ENCODE measurements at regions not wholly inside any gene's neighbourhood (a gene's known extent, or its start where the extent isn't known, plus 50 kb on each side); places are given as distances from the start of the nearest gene placed in this dataset.

DNA sequence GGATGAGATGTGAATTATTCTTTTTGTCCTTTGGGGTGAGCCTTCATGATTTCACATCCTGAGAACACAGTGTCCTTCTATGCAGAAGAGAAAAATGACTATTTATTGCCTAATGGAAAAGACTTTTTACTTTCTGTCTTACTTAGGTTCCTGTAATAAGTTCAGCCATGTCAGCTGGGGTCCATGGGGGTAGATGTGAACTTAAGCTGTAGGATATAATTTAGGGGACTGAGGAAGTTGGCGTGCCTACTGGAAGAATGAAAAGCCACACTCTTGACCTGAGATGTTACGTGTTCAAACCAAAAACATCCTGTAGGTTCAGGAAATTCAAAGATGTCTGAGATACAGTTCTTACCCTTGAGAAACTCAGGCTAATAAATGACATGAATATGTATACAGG lies 660.5 kb downstream of the TOX3 start:
- no peak for DNase-seq (ENCODE audit: insufficient read length)
- FAIRE-seq: no peak
- TF ChIP-seq POLR2AphosphoS5 (IDR thresholded peaks at IDR 0.05; ENCODE audit: low read depth, low read length) (no peak), POLR2A (IDR thresholded peaks at IDR 0.05; ENCODE audit: low read depth, low read length) (no peak), TAF1 (IDR thresholded peaks at IDR 0.05; ENCODE audit: borderline replicate concordance, low read depth, low read length) (no peak)

DNA sequence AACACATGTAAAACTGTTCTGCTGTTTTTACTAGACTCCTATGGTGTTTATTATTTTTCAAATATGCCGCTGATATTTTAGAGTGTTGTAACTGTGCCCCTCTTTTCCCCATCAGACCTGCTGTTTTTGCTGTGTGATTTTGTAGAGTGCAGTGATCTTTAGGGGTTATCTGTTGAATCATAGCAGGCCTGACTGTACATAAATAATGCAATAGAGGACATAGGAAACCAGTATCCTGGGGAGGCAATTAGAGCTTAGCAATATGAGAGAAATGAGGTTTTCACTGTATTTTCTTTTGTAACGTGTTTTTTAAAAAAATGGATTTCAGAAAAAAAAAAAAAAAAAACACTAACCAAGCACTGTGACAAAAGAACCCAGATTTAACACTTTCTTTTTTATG lies 662.2 kb downstream of the TOX3 start:
- TF ChIP-seq POLR2AphosphoS5 (IDR thresholded peaks at IDR 0.05; ENCODE audit: low read depth, low read length) (no peak), TAF1 (IDR thresholded peaks at IDR 0.05; ENCODE audit: borderline replicate concordance, low read depth, low read length) (no peak), POLR2A (IDR thresholded peaks at IDR 0.05; ENCODE audit: low read depth, low read length) (no peak)
- DNase-seq (ENCODE audit: insufficient read length) (no peak), FAIRE-seq (no peak)

DNA sequence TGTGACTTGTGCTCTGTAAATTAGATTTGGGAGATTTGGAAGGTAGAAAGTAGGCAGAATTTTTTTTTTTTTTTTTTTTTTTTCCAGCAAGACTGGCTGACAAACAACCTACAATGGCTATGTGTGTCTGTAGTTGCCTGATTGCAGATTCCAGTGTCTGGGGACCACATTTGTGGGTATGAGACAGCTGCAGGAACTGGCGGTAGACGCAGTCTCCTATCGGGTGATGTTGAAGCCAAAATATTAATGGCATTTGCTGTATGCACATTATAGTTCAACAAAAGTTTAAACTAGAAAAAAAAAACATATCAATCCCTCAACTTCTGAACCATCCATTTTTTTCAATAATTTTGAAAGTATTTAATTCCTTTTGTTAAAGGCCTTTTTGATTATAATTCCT lies 665.2 kb downstream of the TOX3 start:
- FAIRE-seq (no peak), DNase-seq (ENCODE audit: insufficient read length) (no peak)
- no peak for TF ChIP-seq POLR2A (IDR thresholded peaks at IDR 0.05; ENCODE audit: low read depth, low read length)
- TF ChIP-seq POLR2AphosphoS5 (IDR thresholded peaks at IDR 0.05; ENCODE audit: low read depth, low read length): no peak
- no peak for TF ChIP-seq TAF1 (IDR thresholded peaks at IDR 0.05; ENCODE audit: borderline replicate concordance, low read depth, low read length)

DNA sequence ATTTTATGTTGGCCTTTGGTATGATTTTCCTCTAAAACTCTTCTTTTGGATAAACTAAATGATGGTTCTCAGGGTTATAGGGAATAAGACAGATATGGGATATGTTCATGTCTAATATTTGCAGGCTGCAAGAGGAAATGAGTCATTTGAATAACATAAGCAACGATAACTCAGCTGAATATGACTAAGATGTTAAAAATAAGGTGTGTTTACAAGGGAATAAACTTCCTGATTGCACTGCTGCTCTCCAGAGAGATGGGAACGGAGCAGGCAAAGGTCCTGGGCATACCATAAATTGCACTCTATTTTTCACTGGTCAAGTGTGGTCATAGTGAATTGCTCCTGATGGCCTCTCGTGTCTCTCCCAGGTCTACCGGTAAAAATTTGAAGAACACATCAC lies 666.2 kb downstream of the TOX3 start:
- FAIRE-seq: no peak
- TF ChIP-seq POLR2A (IDR thresholded peaks at IDR 0.05; ENCODE audit: low read depth, low read length) (no peak), TAF1 (IDR thresholded peaks at IDR 0.05; ENCODE audit: borderline replicate concordance, low read depth, low read length) (no peak), POLR2AphosphoS5 (IDR thresholded peaks at IDR 0.05; ENCODE audit: low read depth, low read length) (no peak)
- no peak for DNase-seq (ENCODE audit: insufficient read length)

DNA sequence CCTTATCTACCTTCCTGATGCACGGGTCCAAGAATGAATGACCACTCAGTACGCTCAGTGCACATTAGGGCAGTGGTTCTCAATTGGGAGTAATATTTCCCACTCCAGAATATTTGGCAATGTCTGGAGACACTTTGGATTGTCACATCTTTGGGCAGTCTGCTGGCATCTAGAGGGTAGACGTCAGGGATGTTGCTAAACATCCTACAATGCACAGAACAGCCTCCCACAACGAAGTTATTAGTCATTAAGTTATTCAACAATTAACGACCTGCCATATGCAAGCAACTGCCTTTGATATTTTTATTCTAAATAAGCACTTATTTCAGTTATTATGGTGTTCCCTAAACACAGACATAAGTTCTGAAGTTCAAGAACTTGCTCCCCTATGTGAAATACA lies 669.3 kb downstream of the TOX3 start:
- no peak for FAIRE-seq
- TF ChIP-seq POLR2AphosphoS5 (IDR thresholded peaks at IDR 0.05; ENCODE audit: low read depth, low read length): no peak
- no peak for TF ChIP-seq POLR2A (IDR thresholded peaks at IDR 0.05; ENCODE audit: low read depth, low read length)
- no peak for TF ChIP-seq TAF1 (IDR thresholded peaks at IDR 0.05; ENCODE audit: borderline replicate concordance, low read depth, low read length)
- DNase-seq (ENCODE audit: insufficient read length): no peak

DNA sequence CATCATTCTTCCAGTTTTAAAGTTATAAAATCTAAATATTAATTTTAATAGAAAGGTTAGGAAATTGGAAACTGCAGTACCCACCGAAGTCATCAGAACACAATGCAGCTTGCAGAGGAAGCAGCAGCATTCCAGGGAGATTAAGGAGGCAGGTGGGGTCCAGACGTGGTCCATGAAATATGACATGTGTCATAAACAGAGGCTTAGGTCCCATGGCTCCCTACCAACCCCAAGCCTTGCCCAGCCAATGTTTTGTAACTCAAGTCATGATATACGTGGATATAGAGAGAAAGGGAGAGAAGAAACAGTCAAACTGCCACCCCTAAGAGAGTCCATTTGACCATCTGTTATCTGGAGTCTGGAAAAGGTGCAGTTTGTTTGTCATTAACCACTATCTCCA lies 670.0 kb downstream of the TOX3 start:
- DNase-seq (ENCODE audit: insufficient read length) (no peak), FAIRE-seq (no peak)
- TF ChIP-seq TAF1 (IDR thresholded peaks at IDR 0.05; ENCODE audit: borderline replicate concordance, low read depth, low read length): no peak
- TF ChIP-seq POLR2A (IDR thresholded peaks at IDR 0.05; ENCODE audit: low read depth, low read length): no peak
- no peak for TF ChIP-seq POLR2AphosphoS5 (IDR thresholded peaks at IDR 0.05; ENCODE audit: low read depth, low read length)

DNA sequence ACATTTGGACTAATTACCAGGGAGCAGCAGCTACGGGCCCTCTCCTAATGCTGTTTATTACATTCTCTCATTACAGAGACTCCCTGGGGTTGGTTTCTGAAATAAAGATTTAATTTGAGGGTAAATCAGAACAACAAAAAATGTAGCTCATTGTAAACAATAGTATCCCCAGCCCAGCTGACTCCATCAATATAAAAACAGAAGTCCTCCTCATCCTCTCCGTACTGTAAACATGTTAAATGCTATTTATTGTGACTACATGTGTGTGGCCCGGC lies 670.4 kb downstream of the TOX3 start:
- no peak for FAIRE-seq
- TF ChIP-seq TAF1 (IDR thresholded peaks at IDR 0.05; ENCODE audit: borderline replicate concordance, low read depth, low read length) (no peak), POLR2AphosphoS5 (IDR thresholded peaks at IDR 0.05; ENCODE audit: low read depth, low read length) (no peak), POLR2A (IDR thresholded peaks at IDR 0.05; ENCODE audit: low read depth, low read length) (no peak)
- DNase-seq (ENCODE audit: insufficient read length): no peak

DNA sequence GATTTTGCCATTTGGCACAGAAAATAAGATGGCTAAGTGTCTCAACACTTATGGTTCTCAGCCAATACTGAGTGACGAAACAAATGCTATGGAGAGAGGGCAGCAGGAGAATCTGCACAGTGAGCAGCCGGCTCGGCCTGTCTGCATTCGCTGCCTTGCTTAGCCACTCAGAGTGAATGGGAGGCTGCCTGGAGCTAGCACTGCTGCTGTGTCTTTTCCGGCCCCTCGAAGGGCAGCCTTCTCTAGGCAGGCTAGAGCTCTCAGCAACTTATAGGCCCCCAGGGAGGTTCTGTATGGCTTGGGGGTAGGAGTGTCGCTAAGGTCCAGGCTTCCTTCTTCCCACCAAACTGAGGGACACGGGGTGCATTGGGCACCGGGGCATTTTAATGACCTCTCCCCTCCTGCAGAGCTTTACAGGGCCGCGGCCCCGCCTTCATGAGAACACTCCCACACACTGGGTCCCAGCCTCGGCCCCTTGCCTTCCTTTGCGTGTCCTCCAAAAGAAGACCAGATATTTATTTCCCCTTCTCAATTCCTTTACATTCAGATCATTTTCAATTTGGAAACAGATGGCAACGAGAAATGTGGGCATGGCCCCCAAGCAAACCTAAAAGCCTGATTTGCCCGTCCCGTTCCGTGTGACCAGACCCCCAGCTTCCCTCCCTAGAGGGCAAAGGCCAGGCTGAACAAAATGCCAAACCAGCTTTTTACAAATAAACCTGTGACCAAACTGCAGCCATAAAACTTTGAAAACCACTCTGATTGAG lies 670.9 kb downstream of the TOX3 start:
- DNase-seq (ENCODE audit: insufficient read length) (no peak), FAIRE-seq (no peak)
- TF ChIP-seq TAF1 (IDR thresholded peaks at IDR 0.05; ENCODE audit: borderline replicate concordance, low read depth, low read length): no peak
- TF ChIP-seq POLR2AphosphoS5 (IDR thresholded peaks at IDR 0.05; ENCODE audit: low read depth, low read length): no peak
- TF ChIP-seq POLR2A (IDR thresholded peaks at IDR 0.05; ENCODE audit: low read depth, low read length): no peak

DNA sequence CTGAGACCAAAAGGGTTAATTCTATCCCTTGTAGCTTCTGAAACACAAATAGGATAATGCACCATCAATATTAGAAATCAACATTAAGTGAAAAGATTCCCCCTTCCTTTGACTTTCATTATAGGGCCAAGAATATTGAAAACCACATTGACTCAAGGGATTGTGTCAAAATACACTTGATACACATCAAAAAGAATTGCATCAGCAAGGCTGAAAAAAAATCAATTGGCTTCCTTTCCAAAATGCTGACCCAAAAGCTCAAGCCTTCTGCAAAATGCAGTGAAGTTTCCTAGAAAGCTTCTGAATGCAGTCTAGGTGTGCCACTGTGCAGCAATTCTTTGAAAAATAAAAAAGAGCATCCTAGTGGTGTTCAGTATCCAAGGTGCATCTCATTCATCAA lies 674.4 kb downstream of the TOX3 start:
- FAIRE-seq (no peak), DNase-seq (ENCODE audit: insufficient read length) (no peak)

DNA sequence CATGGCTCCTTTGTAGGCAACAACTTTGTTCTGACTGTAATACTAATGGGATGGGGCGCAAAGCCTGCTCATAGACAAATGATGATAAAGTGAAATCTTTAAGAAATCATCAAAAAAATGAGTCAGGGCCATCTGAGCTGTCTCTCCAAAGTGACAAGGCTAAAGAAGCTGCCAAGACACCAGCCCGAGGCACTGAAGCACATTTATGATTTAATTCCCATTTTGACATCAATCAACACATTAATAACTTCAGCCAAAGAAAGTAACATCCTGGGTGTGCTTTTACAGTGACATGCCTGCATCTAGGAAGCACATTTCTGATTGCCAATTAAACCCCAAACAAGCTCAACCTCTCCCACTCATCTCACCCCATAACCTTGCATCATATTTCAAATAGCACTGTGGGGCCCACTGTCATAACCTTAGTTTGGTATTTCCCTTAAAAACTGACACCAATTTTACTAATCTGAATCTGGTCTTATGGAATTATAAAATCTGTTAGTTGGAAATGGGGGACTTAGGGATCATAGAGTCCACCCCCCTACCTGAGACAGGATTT lies 676.6 kb downstream of the TOX3 start:
- FAIRE-seq (no peak), DNase-seq (ENCODE audit: insufficient read length) (no peak)
- no peak for TF ChIP-seq POLR2A (IDR thresholded peaks at IDR 0.05; ENCODE audit: low read depth, low read length)
- no peak for TF ChIP-seq TAF1 (IDR thresholded peaks at IDR 0.05; ENCODE audit: borderline replicate concordance, low read depth, low read length)
- TF ChIP-seq POLR2AphosphoS5 (IDR thresholded peaks at IDR 0.05; ENCODE audit: low read depth, low read length): no peak

More for the DNA sequence above, 674.4 kb downstream of the TOX3 start:
- TF ChIP-seq TAF1 (IDR thresholded peaks at IDR 0.05; ENCODE audit: borderline replicate concordance, low read depth, low read length): no peak
- no peak for TF ChIP-seq POLR2A (IDR thresholded peaks at IDR 0.05; ENCODE audit: low read depth, low read length)
- no peak for TF ChIP-seq POLR2AphosphoS5 (IDR thresholded peaks at IDR 0.05; ENCODE audit: low read depth, low read length)

DNA sequence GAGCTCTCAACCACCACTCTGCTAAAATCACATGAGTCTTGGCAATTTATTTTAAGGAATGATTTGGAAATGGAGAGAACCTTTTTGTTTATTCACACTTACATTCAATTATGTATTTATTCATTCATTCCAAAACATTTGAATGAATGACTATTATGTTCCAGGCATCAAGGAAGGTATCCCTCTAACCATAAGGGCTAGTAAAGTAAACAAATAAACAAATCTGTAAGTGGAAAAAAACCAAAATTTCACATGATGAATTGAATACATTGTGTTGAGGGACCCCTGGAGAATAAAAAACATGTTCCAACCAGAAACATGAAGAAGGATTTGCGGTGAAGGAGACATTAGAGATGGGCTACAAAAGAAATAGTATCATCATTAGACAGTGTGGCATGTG lies 677.8 kb downstream of the TOX3 start:
- no peak for FAIRE-seq

DNA sequence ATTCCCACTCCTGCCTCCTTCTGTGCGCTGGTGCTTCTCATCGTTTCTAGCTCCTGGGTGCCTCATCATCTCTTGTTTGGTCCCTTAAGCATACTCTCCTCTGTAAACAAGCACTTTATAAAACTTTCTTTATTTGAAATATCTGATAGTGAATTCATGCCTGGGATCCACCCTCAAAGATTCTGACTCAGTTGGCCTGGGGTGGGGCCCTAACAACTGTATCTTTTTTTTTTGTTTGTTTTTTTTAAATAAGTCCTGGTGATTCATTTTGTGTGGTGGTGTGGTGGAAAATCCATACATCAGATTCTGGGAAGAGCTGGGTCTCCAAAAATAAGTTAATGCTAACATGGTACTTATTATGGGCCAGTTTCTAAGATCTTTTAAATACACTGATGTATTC lies 678.3 kb downstream of the TOX3 start:
- TF ChIP-seq POLR2AphosphoS5 (IDR thresholded peaks at IDR 0.05; ENCODE audit: low read depth, low read length) (no peak), TAF1 (IDR thresholded peaks at IDR 0.05; ENCODE audit: borderline replicate concordance, low read depth, low read length) (no peak)
- DNase-seq (ENCODE audit: insufficient read length) (no peak), FAIRE-seq (no peak)

More for the DNA sequence above, 677.8 kb downstream of the TOX3 start:
- DNase-seq (ENCODE audit: insufficient read length): no peak
- TF ChIP-seq TAF1 (IDR thresholded peaks at IDR 0.05; ENCODE audit: borderline replicate concordance, low read depth, low read length): no peak
- no peak for TF ChIP-seq POLR2A (IDR thresholded peaks at IDR 0.05; ENCODE audit: low read depth, low read length)
- TF ChIP-seq POLR2AphosphoS5 (IDR thresholded peaks at IDR 0.05; ENCODE audit: low read depth, low read length): no peak

All from GM12892 (cell line).